Mononuclear cell (primary cell): ENCODE measurements at regions not wholly inside any gene's neighbourhood (a gene's known extent, or its start where the extent isn't known, plus 50 kb on each side); places are given as distances from the start of the nearest gene placed in this dataset.

Experiments
- H3K27me3 ChIP-seq: 2 replicates; pipeline ENCODE4 v1.6.0; 2011; ENCODE audit warnings: low read length, control low read depth; ENCODE audit not compliant: insufficient read depth
- H3K4me1 ChIP-seq: 2 replicates; pipeline ENCODE4 v1.5.1; 2011; ENCODE audit warnings: mild to moderate bottlenecking, low read length, control low read depth; ENCODE audit not compliant: insufficient read depth
- H3K4me3 ChIP-seq: 2 replicates; pipeline ENCODE4 v1.5.1; 2011; ENCODE audit warnings: mild to moderate bottlenecking, low read length, moderate library complexity
- H3K9me3 ChIP-seq: 2 replicates; pipeline ENCODE4 v1.5.1; 2011; ENCODE audit warnings: low read depth, mild to moderate bottlenecking, control low read depth, low read length

GRCh38 chr13:76455960-76456359 lies 430.2 kb downstream of the KCTD12 start:
- no peak overlapping the region for H3K4me3 ChIP-seq
- no peaks in the 10 kb centered on the region for H3K27me3 ChIP-seq
- H3K9me3 ChIP-seq, result peaks cover 17% of the 10 kb centered on the region
- H3K4me1 ChIP-seq, result no peaks in the 10 kb centered on the region

- peaks cover 17% of the 10 kb centered on the region for H3K9me3 ChIP-seq
- no peak overlapping the region for H3K4me3 ChIP-seq
- H3K27me3 ChIP-seq, result no peaks in the 10 kb centered on the region
- H3K4me1 ChIP-seq, result no peaks in the 10 kb centered on the region
Measured at GRCh38 chr13:76454991-76455390, 431.2 kb downstream of the KCTD12 start.

- peaks cover 17% of the 10 kb centered on the region for H3K9me3 ChIP-seq
- no peak overlapping the region for H3K4me3 ChIP-seq
- no peaks in the 10 kb centered on the region for H3K27me3 ChIP-seq
- no peaks in the 10 kb centered on the region for H3K4me1 ChIP-seq
Measured at GRCh38 chr13:76449716-76450115, 436.5 kb downstream of the KCTD12 start.

- Histone ChIP-seq H3K4me3 (no peak overlapping the region), H3K4me1 (no peaks in the 10 kb centered on the region), H3K9me3 (no peaks in the 10 kb centered on the region), H3K27me3 (no peaks in the 10 kb centered on the region)
Measured at GRCh38 chr13:76446191-76446590, 440.0 kb downstream of the KCTD12 start.

GRCh38 chr13:76440568-76440967 lies 445.6 kb downstream of the KCTD12 start:
- no peaks in the 10 kb centered on the region for H3K9me3 ChIP-seq
- no peaks in the 10 kb centered on the region for H3K27me3 ChIP-seq
- no peaks in the 10 kb centered on the region for H3K4me1 ChIP-seq
- H3K4me3 ChIP-seq, result no peak overlapping the region

GRCh38 chr13:76439546-76439945 lies 446.7 kb downstream of the KCTD12 start:
- Histone ChIP-seq H3K9me3 (no peaks in the 10 kb centered on the region), H3K27me3 (no peaks in the 10 kb centered on the region), H3K4me3 (no peak overlapping the region), H3K4me1 (no peaks in the 10 kb centered on the region)

- no peaks in the 10 kb centered on the region for H3K9me3 ChIP-seq
- H3K4me1 ChIP-seq, result no peaks in the 10 kb centered on the region
- no peaks in the 10 kb centered on the region for H3K27me3 ChIP-seq
- H3K4me3 ChIP-seq, result no peak overlapping the region
Measured at GRCh38 chr13:76438050-76438449, 448.2 kb downstream of the KCTD12 start.

GRCh38 chr13:76425935-76426334 lies 460.3 kb downstream of the KCTD12 start:
- Histone ChIP-seq H3K4me3 (no peak overlapping the region), H3K4me1 (no peaks in the 10 kb centered on the region), H3K27me3 (no peaks in the 10 kb centered on the region), H3K9me3 (no peaks in the 10 kb centered on the region)

GRCh38 chr13:76421011-76421410 lies 465.2 kb downstream of the KCTD12 start:
- Histone ChIP-seq H3K27me3 (no peaks in the 10 kb centered on the region), H3K4me1 (no peaks in the 10 kb centered on the region), H3K9me3 (no peaks in the 10 kb centered on the region), H3K4me3 (no peak overlapping the region)

- Histone ChIP-seq H3K27me3 (no peaks in the 10 kb centered on the region), H3K4me3 (no peak overlapping the region), H3K9me3 (no peaks in the 10 kb centered on the region), H3K4me1 (no peaks in the 10 kb centered on the region)
Measured at GRCh38 chr13:76418404-76418803, 467.8 kb downstream of the KCTD12 start.

- Histone ChIP-seq H3K4me3 (no peak overlapping the region), H3K9me3 (no peaks in the 10 kb centered on the region)
Measured at GRCh38 chr13:76414320-76414719, 471.9 kb downstream of the KCTD12 start.

GRCh38 chr13:76406243-76406642 lies 480.0 kb downstream of the KCTD12 start:
- H3K27me3 ChIP-seq, result no peaks in the 10 kb centered on the region
- H3K9me3 ChIP-seq, result no peaks in the 10 kb centered on the region
- H3K4me3 ChIP-seq, result no peak overlapping the region
- H3K4me1 ChIP-seq, result no peaks in the 10 kb centered on the region

More at GRCh38 chr13:76414320-76414719, 471.9 kb downstream of the KCTD12 start:
- no peaks in the 10 kb centered on the region for H3K4me1 ChIP-seq
- no peaks in the 10 kb centered on the region for H3K27me3 ChIP-seq

- H3K9me3 ChIP-seq, result no peaks in the 10 kb centered on the region
- H3K27me3 ChIP-seq, result no peaks in the 10 kb centered on the region
- H3K4me3 ChIP-seq, result no peak overlapping the region
- H3K4me1 ChIP-seq, result no peaks in the 10 kb centered on the region
Measured at GRCh38 chr13:76398425-76398824, 487.8 kb downstream of the KCTD12 start.

- Histone ChIP-seq H3K27me3 (no peaks in the 10 kb centered on the region), H3K4me1 (no peaks in the 10 kb centered on the region), H3K4me3 (no peak overlapping the region), H3K9me3 (no peaks in the 10 kb centered on the region)
Measured at GRCh38 chr13:76397413-76397812, 488.8 kb downstream of the KCTD12 start.

- no peaks in the 10 kb centered on the region for H3K27me3 ChIP-seq
- no peak overlapping the region for H3K4me3 ChIP-seq
- no peaks in the 10 kb centered on the region for H3K9me3 ChIP-seq
Measured at GRCh38 chr13:76389321-76389720, 496.9 kb downstream of the KCTD12 start.

GRCh38 chr13:76387566-76387965 lies 498.6 kb downstream of the KCTD12 start:
- Histone ChIP-seq H3K27me3 (no peaks in the 10 kb centered on the region), H3K4me3 (no peak overlapping the region), H3K4me1 (no peaks in the 10 kb centered on the region), H3K9me3 (no peaks in the 10 kb centered on the region)

More at GRCh38 chr13:76389321-76389720, 496.9 kb downstream of the KCTD12 start:
- H3K4me1 ChIP-seq, result no peaks in the 10 kb centered on the region

GRCh38 chr13:76386321-76386720 lies 499.9 kb downstream of the KCTD12 start:
- Histone ChIP-seq H3K4me3 (no peak overlapping the region), H3K4me1 (no peaks in the 10 kb centered on the region), H3K9me3 (no peaks in the 10 kb centered on the region), H3K27me3 (no peaks in the 10 kb centered on the region)
